Progenitor cell of endocrine pancreas (in vitro differentiated cells): ENCODE measurements at regions not wholly inside any gene's neighbourhood (a gene's known extent, or its start where the extent isn't known, plus 50 kb on each side); places are given as distances from the start of the nearest gene placed in this dataset.
"Not testable (repeated sequence)": the region's sequence is repeated elsewhere in the genome, so short reads cannot be mapped to it uniquely, and the experiment has no call there.

ENCODE experiments used
- DNase-seq: peaks from one replicate; pipeline ENCODE4 v3.0.0; 2021; ENCODE audit warnings: low spot score; ENCODE audit not compliant: unreplicated experiment
- H3K27ac Mint-ChIP-seq: 2 replicates; pipeline ENCODE4 v1.8.0; 2021; ENCODE audit warnings: mild to moderate bottlenecking, moderate library complexity, mixed read lengths
- H3K27me3 Mint-ChIP-seq: 2 replicates; pipeline ENCODE4 v1.8.0; 2021; ENCODE audit warnings: mixed read lengths
- H3K36me3 Mint-ChIP-seq: 2 replicates; pipeline ENCODE4 v1.8.0; 2022; ENCODE audit warnings: mixed read lengths; ENCODE audit not compliant: insufficient read depth
- H3K4me1 Mint-ChIP-seq: 2 replicates; pipeline ENCODE4 v1.8.0; 2021; ENCODE audit warnings: low read depth, mixed read lengths
- H3K4me3 Mint-ChIP-seq: 2 replicates; pipeline ENCODE4 v1.8.0; 2021; ENCODE audit warnings: low read depth, mild to moderate bottlenecking, moderate library complexity, mixed read lengths
- H3K9me3 Mint-ChIP-seq: 2 replicates; pipeline ENCODE4 v1.8.0; 2021; ENCODE audit warnings: low read depth, mixed read lengths
- TF ChIP-seq, protein P1 (sequence below): fragments of 200-600 bp; sonication (generic); IDR thresholded peaks from one replicate; pipeline ENCODE4 v1.5.0; 2021; ENCODE audit warnings: antibody characterized with exemption, mild to moderate bottlenecking; ENCODE audit not compliant: unreplicated experiment

DNA sequence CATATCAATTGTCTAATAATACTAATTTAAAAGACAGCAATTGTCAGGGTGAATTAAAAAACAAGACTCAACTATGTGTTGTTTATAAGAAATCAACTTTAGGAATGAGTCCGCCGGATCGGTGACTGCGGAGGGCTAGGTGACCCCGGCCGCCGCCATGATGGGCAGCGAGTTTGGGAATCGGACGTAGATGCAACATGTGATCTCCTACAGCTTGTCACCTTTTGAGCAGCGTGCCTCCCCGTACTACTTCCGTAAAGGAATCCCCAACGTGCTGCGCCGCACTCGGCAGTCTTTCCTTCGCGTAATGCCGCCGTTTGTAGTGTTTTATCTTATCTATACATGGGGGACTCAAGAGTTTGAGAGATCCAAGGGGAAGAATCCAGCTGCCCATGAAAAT, 742.5 kb upstream of the PABPC4L start:
- Mint-ChIP-seq H3K4me3 (no peak overlapping the region), H3K4me1 (no peaks in the 10 kb centered on the region), H3K9me3 (peaks cover 3% of the 10 kb centered on the region), H3K27me3 (no peaks in the 10 kb centered on the region), H3K27ac (no peak overlapping the region), H3K36me3 (no peaks in the 10 kb centered on the region)
- DNase-seq, result no peak
- TF ChIP-seq, protein P1, sequence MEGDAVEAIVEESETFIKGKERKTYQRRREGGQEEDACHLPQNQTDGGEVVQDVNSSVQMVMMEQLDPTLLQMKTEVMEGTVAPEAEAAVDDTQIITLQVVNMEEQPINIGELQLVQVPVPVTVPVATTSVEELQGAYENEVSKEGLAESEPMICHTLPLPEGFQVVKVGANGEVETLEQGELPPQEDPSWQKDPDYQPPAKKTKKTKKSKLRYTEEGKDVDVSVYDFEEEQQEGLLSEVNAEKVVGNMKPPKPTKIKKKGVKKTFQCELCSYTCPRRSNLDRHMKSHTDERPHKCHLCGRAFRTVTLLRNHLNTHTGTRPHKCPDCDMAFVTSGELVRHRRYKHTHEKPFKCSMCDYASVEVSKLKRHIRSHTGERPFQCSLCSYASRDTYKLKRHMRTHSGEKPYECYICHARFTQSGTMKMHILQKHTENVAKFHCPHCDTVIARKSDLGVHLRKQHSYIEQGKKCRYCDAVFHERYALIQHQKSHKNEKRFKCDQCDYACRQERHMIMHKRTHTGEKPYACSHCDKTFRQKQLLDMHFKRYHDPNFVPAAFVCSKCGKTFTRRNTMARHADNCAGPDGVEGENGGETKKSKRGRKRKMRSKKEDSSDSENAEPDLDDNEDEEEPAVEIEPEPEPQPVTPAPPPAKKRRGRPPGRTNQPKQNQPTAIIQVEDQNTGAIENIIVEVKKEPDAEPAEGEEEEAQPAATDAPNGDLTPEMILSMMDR, result no peak

DNA sequence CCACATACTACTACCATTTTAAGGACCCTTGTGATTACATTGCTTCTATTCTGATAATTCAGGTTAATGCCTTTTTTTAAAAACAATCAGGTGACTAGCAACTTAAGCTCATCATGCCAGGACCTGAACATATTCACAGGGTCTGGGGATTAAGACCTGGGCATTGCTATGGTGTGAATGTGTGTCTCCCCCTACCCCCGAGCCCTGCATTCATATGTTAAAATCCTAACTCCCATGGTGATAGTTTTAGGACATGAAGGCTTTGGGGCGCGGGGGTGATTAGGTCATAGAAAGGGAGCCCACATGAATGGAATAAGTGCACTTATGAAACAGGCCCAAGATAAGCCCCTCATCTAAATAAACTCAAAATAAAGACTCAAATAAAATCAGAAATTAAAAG, 734.4 kb upstream of the PABPC4L start:
- H3K36me3 Mint-ChIP-seq, result no peaks in the 10 kb centered on the region
- no peak for DNase-seq
- no peaks in the 10 kb centered on the region for H3K9me3 Mint-ChIP-seq
- TF ChIP-seq, protein P1, result no peak
- no peak overlapping the region for H3K27ac Mint-ChIP-seq
- H3K27me3 Mint-ChIP-seq, result no peaks in the 10 kb centered on the region
- no peak overlapping the region for H3K4me3 Mint-ChIP-seq
- peaks cover 5% of the 10 kb centered on the region for H3K4me1 Mint-ChIP-seq

- peaks cover 5% of the 10 kb centered on the region for H3K4me1 Mint-ChIP-seq
- H3K4me3 Mint-ChIP-seq, result no peak overlapping the region
- no peaks in the 10 kb centered on the region for H3K27me3 Mint-ChIP-seq
- no peak overlapping the region for H3K27ac Mint-ChIP-seq
- TF ChIP-seq, protein P1, result peak; percentile 60
- DNase-seq, result no peak
- H3K9me3 Mint-ChIP-seq, result no peaks in the 10 kb centered on the region
- no peaks in the 10 kb centered on the region for H3K36me3 Mint-ChIP-seq
Observed at GRCh38 chr4:134935320-134935719, 733.7 kb upstream of the PABPC4L start.

- Mint-ChIP-seq H3K27ac (no peak overlapping the region), H3K27me3 (no peaks in the 10 kb centered on the region), H3K4me3 (no peak overlapping the region), H3K9me3 (no peaks in the 10 kb centered on the region), H3K36me3 (no peaks in the 10 kb centered on the region), H3K4me1 (peaks cover 5% of the 10 kb centered on the region)
- TF ChIP-seq, protein P1, result no peak
- DNase-seq, result no peak
Observed at GRCh38 chr4:134934036-134934808, 732.6 kb upstream of the PABPC4L start.

DNA sequence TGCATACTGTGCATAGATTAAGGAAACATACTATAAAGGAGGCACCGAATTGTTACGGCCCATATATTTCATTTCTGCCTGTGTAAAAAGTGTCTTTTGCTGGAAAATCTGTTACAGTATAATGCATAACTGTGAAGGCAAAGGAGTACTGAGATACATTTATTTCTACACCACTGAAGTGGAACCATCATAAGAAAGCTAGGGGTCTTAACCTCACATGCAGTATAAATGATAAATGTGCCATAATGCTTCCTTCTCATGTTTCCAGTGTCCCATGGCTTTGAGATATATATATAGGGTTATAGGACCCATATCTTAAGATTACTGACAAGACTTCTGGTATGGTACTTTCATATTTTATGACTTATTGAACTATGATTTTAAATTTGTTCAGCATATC, 713.8 kb upstream of the PABPC4L start:
- DNase-seq, result no peak
- Mint-ChIP-seq H3K4me3 (no peak overlapping the region), H3K27me3 (no peaks in the 10 kb centered on the region), H3K27ac (no peak overlapping the region), H3K4me1 (peaks cover 3% of the 10 kb centered on the region), H3K9me3 (peaks cover 9% of the 10 kb centered on the region), H3K36me3 (peaks cover 2% of the 10 kb centered on the region)
- TF ChIP-seq, protein P1, result no peak

DNA sequence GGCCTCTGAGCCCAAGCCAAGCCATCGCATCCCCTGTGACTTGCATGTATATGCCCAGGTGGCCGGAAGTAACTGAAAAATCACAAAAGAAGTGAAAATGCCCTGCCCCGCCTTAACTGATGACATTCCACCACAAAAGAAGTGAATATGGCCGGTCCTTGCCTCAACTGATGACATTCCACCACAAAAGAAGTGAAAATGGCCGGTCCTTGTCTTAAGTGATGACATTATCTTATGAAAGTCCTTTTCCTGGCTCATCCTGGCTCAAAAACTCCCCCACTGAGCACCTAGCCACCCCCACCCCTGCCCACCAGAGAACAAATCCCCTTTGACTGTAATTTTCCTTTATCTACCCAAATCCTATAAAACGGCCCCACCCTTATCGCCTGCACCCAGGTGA, 712.7 kb upstream of the PABPC4L start:
- DNase-seq, H3K4me3 Mint-ChIP-seq, H3K4me1 Mint-ChIP-seq, H3K27me3 Mint-ChIP-seq, H3K27ac Mint-ChIP-seq, H3K36me3 Mint-ChIP-seq, H3K9me3 Mint-ChIP-seq: not testable (repeated sequence)
